ENCODE measurements at regions not wholly inside any gene's neighbourhood (a gene's known extent, or its start where the extent isn't known, plus 50 kb on each side); places are given as distances from the start of the nearest gene placed in this dataset.

DNA sequence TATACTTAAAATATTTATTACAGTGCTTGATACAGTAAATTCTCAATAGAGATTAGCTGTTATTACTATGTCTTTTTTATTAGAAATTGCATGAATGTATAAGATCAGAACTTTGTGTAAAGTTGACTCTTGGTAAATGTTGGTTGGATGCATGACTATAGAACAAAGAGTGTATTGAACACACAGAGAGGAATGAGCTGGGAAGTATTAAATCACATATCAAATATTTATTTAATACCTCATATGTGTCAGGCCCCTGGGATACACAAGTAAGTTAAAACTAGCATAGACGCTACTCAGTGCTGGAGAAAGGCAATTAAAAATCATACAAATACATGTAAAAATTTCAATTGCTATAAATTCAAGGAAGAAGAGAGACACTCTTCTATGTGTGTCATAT, 550.7 kb upstream of the TLE4 start:
- TF ChIP-seq GATA2 (IDR thresholded peaks at IDR 0.05; ENCODE audit: low read depth, low read length): no peak
- TF ChIP-seq GATA3 (IDR thresholded peaks at IDR 0.05; ENCODE audit: low read depth, low read length): no peak

All from SH-SY5Y (cell line).